Vagina (tissue), 2 donors: ENCODE measurements at regions not wholly inside any gene's neighbourhood (a gene's known extent, or its start where the extent isn't known, plus 50 kb on each side); places are given as distances from the start of the nearest gene placed in this dataset.

ENCODE experiments used
- POLR2A ChIP-seq, 2 donors: fragments of 450-650 bp; IDR thresholded peaks; one replicate each; pipeline ENCODE4 v1.6.1; 2017; ENCODE audit warnings: antibody characterized with exemption in 2 of 2, mild to moderate bottlenecking in 2 of 2, moderate library complexity in 2 of 2
- POLR2AphosphoS5 ChIP-seq, 2 donors: sonication (generic); formaldehyde crosslinking; IDR thresholded peaks; one replicate each; pipeline ENCODE4 v1.9.0; 2017; ENCODE audit warnings: antibody characterized with exemption in 2 of 2, mild to moderate bottlenecking in 2 of 2, low read depth in 1 of 2; ENCODE audit not compliant: insufficient read depth in 1 of 2
- TF ChIP-seq, protein P1 (sequence below), 3 experiments: fragments of 450-650 bp in 2 of 3; fragments of 200-600 bp in 1 of 3; sonication (generic) in 1 of 3; IDR thresholded peaks; one replicate each; pipeline ENCODE4 v1.5.1; 2017 to 2019; ENCODE audit warnings: antibody characterized with exemption in 3 of 3, mild to moderate bottlenecking in 2 of 3, moderate library complexity in 2 of 3

DNA sequence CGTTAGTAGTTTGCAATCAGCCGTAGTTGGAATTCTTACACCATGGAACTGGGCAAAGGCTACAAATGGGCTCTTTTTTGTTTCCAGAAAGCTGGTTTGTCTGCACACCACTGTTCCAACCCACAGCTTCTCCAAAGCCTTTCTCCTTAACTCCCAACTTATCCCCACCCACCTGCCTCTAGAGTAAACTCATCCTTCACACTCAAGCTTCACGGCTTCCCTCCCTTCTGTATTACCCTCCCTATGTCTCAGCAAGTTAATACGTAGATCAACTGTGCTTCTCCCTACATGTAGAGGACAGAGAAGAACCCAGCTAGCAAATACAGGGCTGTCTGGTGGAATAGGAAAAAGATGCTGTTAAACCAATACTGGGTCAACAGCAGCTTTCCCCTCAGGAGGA lies 363.0 kb upstream of the IL12A start:
- TF ChIP-seq, protein P1, sequence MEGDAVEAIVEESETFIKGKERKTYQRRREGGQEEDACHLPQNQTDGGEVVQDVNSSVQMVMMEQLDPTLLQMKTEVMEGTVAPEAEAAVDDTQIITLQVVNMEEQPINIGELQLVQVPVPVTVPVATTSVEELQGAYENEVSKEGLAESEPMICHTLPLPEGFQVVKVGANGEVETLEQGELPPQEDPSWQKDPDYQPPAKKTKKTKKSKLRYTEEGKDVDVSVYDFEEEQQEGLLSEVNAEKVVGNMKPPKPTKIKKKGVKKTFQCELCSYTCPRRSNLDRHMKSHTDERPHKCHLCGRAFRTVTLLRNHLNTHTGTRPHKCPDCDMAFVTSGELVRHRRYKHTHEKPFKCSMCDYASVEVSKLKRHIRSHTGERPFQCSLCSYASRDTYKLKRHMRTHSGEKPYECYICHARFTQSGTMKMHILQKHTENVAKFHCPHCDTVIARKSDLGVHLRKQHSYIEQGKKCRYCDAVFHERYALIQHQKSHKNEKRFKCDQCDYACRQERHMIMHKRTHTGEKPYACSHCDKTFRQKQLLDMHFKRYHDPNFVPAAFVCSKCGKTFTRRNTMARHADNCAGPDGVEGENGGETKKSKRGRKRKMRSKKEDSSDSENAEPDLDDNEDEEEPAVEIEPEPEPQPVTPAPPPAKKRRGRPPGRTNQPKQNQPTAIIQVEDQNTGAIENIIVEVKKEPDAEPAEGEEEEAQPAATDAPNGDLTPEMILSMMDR (IDR thresholded peaks at IDR 0.05) = no peak
- TF ChIP-seq POLR2A (IDR thresholded peaks at IDR 0.05) (no peak), POLR2AphosphoS5 (IDR thresholded peaks at IDR 0.05; ENCODE audit: insufficient read depth in 1 of 2, low read depth in 1 of 2) (no peak)
